GM12878 (cell line): ENCODE measurements at regions not wholly inside any gene's neighbourhood (a gene's known extent, or its start where the extent isn't known, plus 50 kb on each side); places are given as distances from the start of the nearest gene placed in this dataset.

ENCODE experiments used
- CEBPZ ChIP-seq: fragments of 150-350 bp; IDR thresholded peaks from 2 replicates; pipeline ENCODE4 v1.6.1; 2016; ENCODE audit warnings: low read depth, low read length
- ELK1 ChIP-seq: IDR thresholded peaks from 2 replicates; pipeline ENCODE4 v1.6.1; 2012; ENCODE audit warnings: low read depth, low read length, improper control_type of control experiment
- EP300 ChIP-seq, 2 experiments: fragments of 150-350 bp in 1 of 2; IDR thresholded peaks; 2 replicates each; pipeline ENCODE4 v1.6.1; 2011 to 2012; ENCODE audit warnings: low read depth in 2 of 2, low read length in 2 of 2, borderline replicate concordance in 1 of 2, improper control_type of control experiment in 1 of 2, inconsistent platforms in 1 of 2; ENCODE audit not compliant: control insufficient read depth in 1 of 2
- HCFC1 ChIP-seq: fragments of 150-350 bp; IDR thresholded peaks from 2 replicates; pipeline ENCODE4 v1.6.1; 2014; ENCODE audit warnings: low read length
- HSF1 ChIP-seq: fragments of 150-350 bp; IDR thresholded peaks from 2 replicates; pipeline ENCODE4 v1.6.1; 2014; ENCODE audit warnings: mild to moderate bottlenecking, low read depth, low read length
- IKZF2 ChIP-seq, 2 experiments: fragments of 450-650 bp; IDR thresholded peaks; 2 replicates each; pipeline ENCODE4 v1.6.1; 2017; ENCODE audit warnings: mild to moderate bottlenecking in 2 of 2, moderate library complexity in 2 of 2
- IRF4 ChIP-seq: IDR thresholded peaks from 2 replicates; pipeline ENCODE4 v1.6.1; 2011; ENCODE audit warnings: low read depth, low read length
- JUNB ChIP-seq: IDR thresholded peaks from 2 replicates; pipeline ENCODE4 v1.6.1; 2016; ENCODE audit warnings: antibody characterized with exemption, mild to moderate bottlenecking
- SMARCA5 ChIP-seq: fragments of 450-650 bp; IDR thresholded peaks from 2 replicates; pipeline ENCODE4 v1.6.1; 2017; ENCODE audit warnings: mild to moderate bottlenecking
- STAT3 ChIP-seq: IDR thresholded peaks from 2 replicates; pipeline ENCODE4 v1.6.1; 2011; ENCODE audit warnings: low read depth, low read length, improper control_type of control experiment
- ZBTB11 ChIP-seq: fragments of 450-650 bp; formaldehyde crosslinking; IDR thresholded peaks from 2 replicates; pipeline ENCODE4 v1.5.0; 2022; ENCODE audit warnings: mild to moderate bottlenecking, missing genetic modification characterization
- ZBTB40 ChIP-seq: fragments of 450-650 bp; IDR thresholded peaks from 2 replicates; pipeline ENCODE4 v1.6.1; 2016; ENCODE audit warnings: mild to moderate bottlenecking, moderate library complexity, borderline replicate concordance
- ZNF217 ChIP-seq: fragments of 450-650 bp; IDR thresholded peaks from 2 replicates; pipeline ENCODE4 v1.6.1; 2017; ENCODE audit warnings: antibody characterized with exemption, mild to moderate bottlenecking

- TF ChIP-seq STAT3 (no peak), ZBTB40 (no peak), SMARCA5 (no peak; the same call in 1 of the 2 replicates), CEBPZ (no peak), IKZF2 (IDR thresholded peaks at IDR 0.05) (peak; percentile 85 to 93), HCFC1 (no peak), EP300 (IDR thresholded peaks at IDR 0.05; ENCODE audit: borderline replicate concordance in 1 of 2, control insufficient read depth in 1 of 2, low read depth in 2 of 2, low read length in 2 of 2) (peak in 1 of 2 experiments; percentile 47; a peak in 1 of 4 replicates), HSF1 (no peak), ELK1 (no peak), IRF4 (peak; percentile 96), ZBTB11 (CRISPR knock-in tag) (no peak), JUNB (peak; percentile 97), ZNF217 (peak; percentile 34; the same call in 1 of the 2 replicates)
Observed at GRCh38 chr1:234842726-234843641, 233.0 kb upstream of the IRF2BP2 start (continued).
